ENCODE measurements at regions not wholly inside any gene's neighbourhood (a gene's known extent, or its start where the extent isn't known, plus 50 kb on each side); places are given as distances from the start of the nearest gene placed in this dataset.

GRCh38 chr5:124554746-124555578, 191.5 kb downstream of the ZNF608 start:
- H3K4me3 ChIP-seq (ENCODE audit: low read length in 2 of 2), result no peak overlapping the region
- no peak overlapping the region for H3K27ac ChIP-seq (ENCODE audit: low read depth in 2 of 2, low read length in 2 of 2)

GRCh38 chr5:124553911-124554310, 192.5 kb downstream of the ZNF608 start:
- no peak overlapping the region for H3K4me3 ChIP-seq (ENCODE audit: low read length in 2 of 2)
- no peaks in the 10 kb centered on the region for H3K9me3 ChIP-seq (ENCODE audit: control insufficient read depth in 2 of 2, low read length in 2 of 2)
- H3K36me3 ChIP-seq (ENCODE audit: control insufficient read depth in 2 of 2, insufficient read depth in 2 of 2, low read length in 2 of 2), result no peaks in the 10 kb centered on the region
- H3K27me3 ChIP-seq (ENCODE audit: control insufficient read depth in 2 of 2, insufficient read depth in 2 of 2, low read length in 2 of 2), result no peaks in the 10 kb centered on the region
- H3K9ac ChIP-seq (ENCODE audit: low read depth in 1 of 2, low read length in 2 of 2), result no peak overlapping the region
- H3K27ac ChIP-seq (ENCODE audit: low read depth in 2 of 2, low read length in 2 of 2), result no peak overlapping the region
- no peaks in the 10 kb centered on the region for H3K4me1 ChIP-seq (ENCODE audit: control insufficient read depth in 2 of 2, insufficient read depth in 2 of 2, low read length in 2 of 2)

More at GRCh38 chr5:124554746-124555578, 191.5 kb downstream of the ZNF608 start:
- Histone ChIP-seq H3K27me3 (ENCODE audit: control insufficient read depth in 2 of 2, insufficient read depth in 2 of 2, low read length in 2 of 2) (no peaks in the 10 kb centered on the region), H3K9me3 (ENCODE audit: control insufficient read depth in 2 of 2, low read length in 2 of 2) (no peaks in the 10 kb centered on the region), H3K9ac (ENCODE audit: low read depth in 1 of 2, low read length in 2 of 2) (no peak overlapping the region), H3K36me3 (ENCODE audit: control insufficient read depth in 2 of 2, insufficient read depth in 2 of 2, low read length in 2 of 2) (no peaks in the 10 kb centered on the region), H3K4me1 (ENCODE audit: control insufficient read depth in 2 of 2, insufficient read depth in 2 of 2, low read length in 2 of 2) (no peaks in the 10 kb centered on the region)

- Histone ChIP-seq H3K4me1 (ENCODE audit: control insufficient read depth in 2 of 2, insufficient read depth in 2 of 2, low read length in 2 of 2) (no peaks in the 10 kb centered on the region), H3K9me3 (ENCODE audit: control insufficient read depth in 2 of 2, low read length in 2 of 2) (no peaks in the 10 kb centered on the region), H3K9ac (ENCODE audit: low read depth in 1 of 2, low read length in 2 of 2) (no peak overlapping the region), H3K27ac (ENCODE audit: low read depth in 2 of 2, low read length in 2 of 2) (no peak overlapping the region), H3K4me3 (ENCODE audit: low read length in 2 of 2) (no peak overlapping the region), H3K27me3 (ENCODE audit: control insufficient read depth in 2 of 2, insufficient read depth in 2 of 2, low read length in 2 of 2) (no peaks in the 10 kb centered on the region), H3K36me3 (ENCODE audit: control insufficient read depth in 2 of 2, insufficient read depth in 2 of 2, low read length in 2 of 2) (no peaks in the 10 kb centered on the region)
Measured at GRCh38 chr5:124552526-124552925, 193.9 kb downstream of the ZNF608 start.

- H3K27me3 ChIP-seq (ENCODE audit: control insufficient read depth in 2 of 2, insufficient read depth in 2 of 2, low read length in 2 of 2), result no peaks in the 10 kb centered on the region
- no peaks in the 10 kb centered on the region for H3K4me1 ChIP-seq (ENCODE audit: control insufficient read depth in 2 of 2, insufficient read depth in 2 of 2, low read length in 2 of 2)
- no peaks in the 10 kb centered on the region for H3K36me3 ChIP-seq (ENCODE audit: control insufficient read depth in 2 of 2, insufficient read depth in 2 of 2, low read length in 2 of 2)
- no peak overlapping the region for H3K4me3 ChIP-seq (ENCODE audit: low read length in 2 of 2)
- H3K27ac ChIP-seq (ENCODE audit: low read depth in 2 of 2, low read length in 2 of 2), result no peak overlapping the region
- no peaks in the 10 kb centered on the region for H3K9me3 ChIP-seq (ENCODE audit: control insufficient read depth in 2 of 2, low read length in 2 of 2)
- H3K9ac ChIP-seq (ENCODE audit: low read depth in 1 of 2, low read length in 2 of 2), result no peak overlapping the region
Measured at GRCh38 chr5:124551939-124552279, 194.5 kb downstream of the ZNF608 start.

- Histone ChIP-seq H3K9me3 (ENCODE audit: control insufficient read depth in 2 of 2, low read length in 2 of 2) (no peaks in the 10 kb centered on the region), H3K4me3 (ENCODE audit: low read length in 2 of 2) (no peak overlapping the region), H3K4me1 (ENCODE audit: control insufficient read depth in 2 of 2, insufficient read depth in 2 of 2, low read length in 2 of 2) (no peaks in the 10 kb centered on the region), H3K9ac (ENCODE audit: low read depth in 1 of 2, low read length in 2 of 2) (no peak overlapping the region), H3K27ac (ENCODE audit: low read depth in 2 of 2, low read length in 2 of 2) (no peak overlapping the region), H3K36me3 (ENCODE audit: control insufficient read depth in 2 of 2, insufficient read depth in 2 of 2, low read length in 2 of 2) (no peaks in the 10 kb centered on the region), H3K27me3 (ENCODE audit: control insufficient read depth in 2 of 2, insufficient read depth in 2 of 2, low read length in 2 of 2) (no peaks in the 10 kb centered on the region)
Measured at GRCh38 chr5:124550731-124551130, 195.7 kb downstream of the ZNF608 start.

- Histone ChIP-seq H3K9me3 (ENCODE audit: control insufficient read depth in 2 of 2, low read length in 2 of 2) (no peaks in the 10 kb centered on the region), H3K27me3 (ENCODE audit: control insufficient read depth in 2 of 2, insufficient read depth in 2 of 2, low read length in 2 of 2) (no peaks in the 10 kb centered on the region), H3K4me1 (ENCODE audit: control insufficient read depth in 2 of 2, insufficient read depth in 2 of 2, low read length in 2 of 2) (no peaks in the 10 kb centered on the region), H3K27ac (ENCODE audit: low read depth in 2 of 2, low read length in 2 of 2) (no peak overlapping the region), H3K4me3 (ENCODE audit: low read length in 2 of 2) (no peak overlapping the region), H3K36me3 (ENCODE audit: control insufficient read depth in 2 of 2, insufficient read depth in 2 of 2, low read length in 2 of 2) (no peaks in the 10 kb centered on the region), H3K9ac (ENCODE audit: low read depth in 1 of 2, low read length in 2 of 2) (no peak overlapping the region)
Measured at GRCh38 chr5:124549891-124550436, 196.5 kb downstream of the ZNF608 start.

- Histone ChIP-seq H3K4me3 (ENCODE audit: low read length in 2 of 2) (no peak overlapping the region), H3K9me3 (ENCODE audit: control insufficient read depth in 2 of 2, low read length in 2 of 2) (no peaks in the 10 kb centered on the region), H3K27ac (ENCODE audit: low read depth in 2 of 2, low read length in 2 of 2) (no peak overlapping the region), H3K27me3 (ENCODE audit: control insufficient read depth in 2 of 2, insufficient read depth in 2 of 2, low read length in 2 of 2) (no peaks in the 10 kb centered on the region), H3K9ac (ENCODE audit: low read depth in 1 of 2, low read length in 2 of 2) (no peak overlapping the region), H3K36me3 (ENCODE audit: control insufficient read depth in 2 of 2, insufficient read depth in 2 of 2, low read length in 2 of 2) (no peaks in the 10 kb centered on the region), H3K4me1 (ENCODE audit: control insufficient read depth in 2 of 2, insufficient read depth in 2 of 2, low read length in 2 of 2) (no peaks in the 10 kb centered on the region)
Measured at GRCh38 chr5:124546643-124547042, 199.8 kb downstream of the ZNF608 start.

GRCh38 chr5:124544366-124545055, 201.9 kb downstream of the ZNF608 start:
- Histone ChIP-seq H3K4me1 (ENCODE audit: control insufficient read depth in 2 of 2, insufficient read depth in 2 of 2, low read length in 2 of 2) (no peaks in the 10 kb centered on the region), H3K36me3 (ENCODE audit: control insufficient read depth in 2 of 2, insufficient read depth in 2 of 2, low read length in 2 of 2) (no peaks in the 10 kb centered on the region), H3K4me3 (ENCODE audit: low read length in 2 of 2) (no peak overlapping the region), H3K9me3 (ENCODE audit: control insufficient read depth in 2 of 2, low read length in 2 of 2) (no peaks in the 10 kb centered on the region), H3K27ac (ENCODE audit: low read depth in 2 of 2, low read length in 2 of 2) (no peak overlapping the region), H3K27me3 (ENCODE audit: control insufficient read depth in 2 of 2, insufficient read depth in 2 of 2, low read length in 2 of 2) (no peaks in the 10 kb centered on the region), H3K9ac (ENCODE audit: low read depth in 1 of 2, low read length in 2 of 2) (no peak overlapping the region)

- H3K9me3 ChIP-seq (ENCODE audit: control insufficient read depth in 2 of 2, low read length in 2 of 2), result no peaks in the 10 kb centered on the region
Measured at GRCh38 chr5:124538931-124539330, 207.5 kb downstream of the ZNF608 start.

GRCh38 chr5:124538191-124538590, 208.2 kb downstream of the ZNF608 start:
- Histone ChIP-seq H3K4me3 (ENCODE audit: low read length in 2 of 2) (no peak overlapping the region), H3K27me3 (ENCODE audit: control insufficient read depth in 2 of 2, insufficient read depth in 2 of 2, low read length in 2 of 2) (no peaks in the 10 kb centered on the region), H3K27ac (ENCODE audit: low read depth in 2 of 2, low read length in 2 of 2) (no peak overlapping the region), H3K9ac (ENCODE audit: low read depth in 1 of 2, low read length in 2 of 2) (no peak overlapping the region), H3K9me3 (ENCODE audit: control insufficient read depth in 2 of 2, low read length in 2 of 2) (no peaks in the 10 kb centered on the region), H3K36me3 (ENCODE audit: control insufficient read depth in 2 of 2, insufficient read depth in 2 of 2, low read length in 2 of 2) (no peaks in the 10 kb centered on the region), H3K4me1 (ENCODE audit: control insufficient read depth in 2 of 2, insufficient read depth in 2 of 2, low read length in 2 of 2) (no peaks in the 10 kb centered on the region)

More at GRCh38 chr5:124538931-124539330, 207.5 kb downstream of the ZNF608 start:
- Histone ChIP-seq H3K9ac (ENCODE audit: low read depth in 1 of 2, low read length in 2 of 2) (no peak overlapping the region), H3K27me3 (ENCODE audit: control insufficient read depth in 2 of 2, insufficient read depth in 2 of 2, low read length in 2 of 2) (no peaks in the 10 kb centered on the region), H3K4me3 (ENCODE audit: low read length in 2 of 2) (no peak overlapping the region), H3K4me1 (ENCODE audit: control insufficient read depth in 2 of 2, insufficient read depth in 2 of 2, low read length in 2 of 2) (no peaks in the 10 kb centered on the region), H3K36me3 (ENCODE audit: control insufficient read depth in 2 of 2, insufficient read depth in 2 of 2, low read length in 2 of 2) (no peaks in the 10 kb centered on the region), H3K27ac (ENCODE audit: low read depth in 2 of 2, low read length in 2 of 2) (no peak overlapping the region)

Data from mucosa of rectum (tissue), 2 donors.